ENCODE measurements at regions not wholly inside any gene's neighbourhood (a gene's known extent, or its start where the extent isn't known, plus 50 kb on each side); places are given as distances from the start of the nearest gene placed in this dataset.

DNA sequence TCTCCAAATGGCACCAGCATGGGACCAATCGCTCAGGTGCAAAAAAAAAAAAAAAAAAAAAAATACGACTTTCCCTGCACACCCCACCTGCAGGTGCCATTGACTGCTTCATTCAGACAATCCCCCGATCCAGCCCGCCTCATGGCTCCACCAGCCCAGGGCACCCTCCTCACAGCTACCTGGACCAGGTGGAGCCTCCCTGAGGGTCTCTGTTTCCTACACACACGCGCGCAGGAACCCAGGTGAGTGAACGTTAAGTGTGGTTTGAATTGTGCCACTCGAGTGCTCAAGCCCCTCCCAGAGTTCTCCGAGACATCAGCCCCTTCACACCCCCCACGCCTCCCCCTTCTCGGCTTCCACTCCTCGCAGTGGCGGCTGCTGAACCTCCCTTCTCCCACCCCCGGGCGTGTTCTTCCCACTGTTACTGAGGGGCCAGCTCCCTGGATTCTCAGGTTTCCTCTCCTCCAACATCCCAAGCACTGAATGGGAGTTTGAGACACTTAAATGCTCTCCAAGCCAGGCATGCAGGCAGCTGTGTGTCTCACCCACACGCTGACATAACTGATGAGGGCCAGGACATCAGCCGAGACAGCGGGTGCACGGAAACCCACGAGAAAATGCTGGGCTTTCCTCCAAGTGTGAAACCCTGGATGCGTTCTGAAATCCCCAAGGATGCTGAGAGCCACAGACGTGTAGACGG is 88.8 kb upstream of the SNTG2 start:
- no peak overlapping the region for H2AFZ ChIP-seq (ENCODE audit: insufficient read depth, low read length, poor library complexity)
- WGBS (ENCODE audit: extremely low coverage, insufficient coverage, insufficient read length), result no CpG with 5 or more reads among the region's 24 CpGs
- no peak overlapping the region for H3K27ac ChIP-seq (ENCODE audit: low read depth, low read length)
- no peaks in the 10 kb centered on the region for H3K27me3 ChIP-seq (ENCODE audit: insufficient read depth, low read length)
- no peaks in the 10 kb centered on the region for H3K79me2 ChIP-seq (ENCODE audit: control insufficient read depth, insufficient read depth, low read length, poor library complexity)
- peaks cover 2% of the 10 kb centered on the region for H3K9me3 ChIP-seq (ENCODE audit: insufficient read depth, low read depth, low read length)
- no peak overlapping the region for H2AK5ac ChIP-seq (ENCODE audit: low read length)
- no peak overlapping the region for H3K14ac ChIP-seq (ENCODE audit: low read length)
- H3K9ac ChIP-seq (ENCODE audit: low read length), result no peak overlapping the region
- H3K36me3 ChIP-seq (ENCODE audit: control insufficient read depth in 1 of 2, insufficient read depth in 2 of 2, low read length in 2 of 2), result no peaks in the 10 kb centered on the region
- no peak overlapping the region for H3K23ac ChIP-seq (ENCODE audit: low read length)
- H2BK120ac ChIP-seq (ENCODE audit: insufficient read depth, low read length, poor library complexity), result no peak overlapping the region
- no peak overlapping the region for H3K4ac ChIP-seq (ENCODE audit: low read depth, low read length)
- H2BK5ac ChIP-seq (ENCODE audit: low read depth, low read length, poor library complexity), result no peak overlapping the region
- H4K8ac ChIP-seq (ENCODE audit: low read depth, low read length), result no peak overlapping the region
- no peaks in the 10 kb centered on the region for H3K4me1 ChIP-seq (ENCODE audit: control insufficient read depth in 1 of 2, insufficient read depth in 2 of 2, low read length in 2 of 2)
- DNase-seq, result no peak
- H3K18ac ChIP-seq (ENCODE audit: low read length), result no peak overlapping the region
- H3K4me2 ChIP-seq (ENCODE audit: low read length), result no peak overlapping the region
- no peak overlapping the region for H4K12ac ChIP-seq (ENCODE audit: low read depth, low read length)
- no peak overlapping the region for H3K4me3 ChIP-seq (ENCODE audit: low read depth, low read length)
- H3K79me1 ChIP-seq (ENCODE audit: low read length), result no peaks in the 10 kb centered on the region
- no peak overlapping the region for H4K91ac ChIP-seq (ENCODE audit: low read depth, low read length)
- no peak overlapping the region for H2BK12ac ChIP-seq (ENCODE audit: low read length)

DNA sequence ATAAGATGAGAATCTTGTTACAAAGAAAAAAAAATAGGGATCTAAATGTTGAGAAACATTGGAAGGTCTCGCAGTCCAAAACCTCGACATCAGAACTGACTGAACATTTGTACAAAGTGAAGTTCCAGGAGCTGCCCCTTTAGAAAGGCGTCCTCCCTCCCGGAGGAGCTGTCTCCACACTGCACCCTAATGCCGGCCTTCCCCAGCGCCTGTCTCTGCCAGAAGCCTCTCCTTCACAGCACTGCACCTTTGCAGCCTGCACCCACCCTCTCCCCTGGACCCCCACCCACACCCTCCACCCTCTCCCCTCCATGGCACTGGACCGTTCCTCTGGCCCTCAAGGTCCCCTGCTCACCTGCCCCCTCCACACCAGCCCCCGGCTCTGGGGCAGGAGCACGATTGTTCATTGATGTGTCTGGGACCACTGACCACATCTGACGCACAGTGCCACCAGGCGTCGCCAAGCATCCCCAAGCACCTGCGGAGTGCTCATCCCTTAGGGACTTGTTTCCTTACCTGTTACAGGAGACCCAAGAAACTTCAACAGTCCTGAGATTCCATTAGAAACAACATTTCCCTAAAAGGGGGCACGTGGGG is 90.3 kb upstream of the SNTG2 start:
- no peak overlapping the region for H2AFZ ChIP-seq (ENCODE audit: insufficient read depth, low read length, poor library complexity)
- H3K4me3 ChIP-seq (ENCODE audit: low read depth, low read length), result no peak overlapping the region
- no peak overlapping the region for H2BK120ac ChIP-seq (ENCODE audit: insufficient read depth, low read length, poor library complexity)
- no peak overlapping the region for H2BK12ac ChIP-seq (ENCODE audit: low read length)
- peaks cover 3% of the 10 kb centered on the region for H3K9me3 ChIP-seq (ENCODE audit: insufficient read depth, low read depth, low read length)
- WGBS (ENCODE audit: extremely low coverage, insufficient coverage, insufficient read length), result no CpG with 5 or more reads among the region's 14 CpGs
- H4K8ac ChIP-seq (ENCODE audit: low read depth, low read length), result no peak overlapping the region
- no peaks in the 10 kb centered on the region for H3K79me2 ChIP-seq (ENCODE audit: control insufficient read depth, insufficient read depth, low read length, poor library complexity)
- H3K4me1 ChIP-seq (ENCODE audit: control insufficient read depth in 1 of 2, insufficient read depth in 2 of 2, low read length in 2 of 2), result no peaks in the 10 kb centered on the region
- H3K79me1 ChIP-seq (ENCODE audit: low read length), result no peaks in the 10 kb centered on the region
- no peaks in the 10 kb centered on the region for H3K36me3 ChIP-seq (ENCODE audit: control insufficient read depth in 1 of 2, insufficient read depth in 2 of 2, low read length in 2 of 2)
- H3K14ac ChIP-seq (ENCODE audit: low read length), result no peak overlapping the region
- H3K18ac ChIP-seq (ENCODE audit: low read length), result no peak overlapping the region
- no peak overlapping the region for H3K27ac ChIP-seq (ENCODE audit: low read depth, low read length)
- no peak overlapping the region for H3K23ac ChIP-seq (ENCODE audit: low read length)
- H3K27me3 ChIP-seq (ENCODE audit: insufficient read depth, low read length), result no peaks in the 10 kb centered on the region
- no peak overlapping the region for H3K4ac ChIP-seq (ENCODE audit: low read depth, low read length)
- H3K9ac ChIP-seq (ENCODE audit: low read length), result no peak overlapping the region
- no peak overlapping the region for H4K12ac ChIP-seq (ENCODE audit: low read depth, low read length)
- no peak overlapping the region for H2AK5ac ChIP-seq (ENCODE audit: low read length)
- H4K91ac ChIP-seq (ENCODE audit: low read depth, low read length), result no peak overlapping the region
- no peak overlapping the region for H3K4me2 ChIP-seq (ENCODE audit: low read length)
- no peak overlapping the region for H2BK5ac ChIP-seq (ENCODE audit: low read depth, low read length, poor library complexity)
- DNase-seq, result peak in 1 of 2 donors; percentile 40

DNA sequence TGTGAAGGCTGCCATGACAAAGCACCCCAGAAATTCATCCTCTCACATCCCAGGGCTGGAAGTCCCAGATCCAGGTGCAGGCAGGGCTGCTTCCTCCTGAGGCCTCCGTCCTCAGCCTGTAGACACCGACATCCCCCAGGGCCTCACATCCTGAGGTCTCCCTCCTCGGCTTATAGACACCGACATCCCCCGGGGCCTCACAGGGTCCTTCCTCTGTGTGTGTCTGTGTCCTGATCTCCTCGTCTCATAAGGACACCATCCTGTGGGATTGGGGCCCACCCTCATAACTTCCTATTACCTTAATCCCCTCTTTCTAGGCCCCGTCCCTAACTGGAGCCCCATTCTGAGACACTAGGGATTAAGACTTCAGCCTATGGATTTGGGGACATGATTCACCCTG is 92.0 kb upstream of the SNTG2 start:
- Histone ChIP-seq H2AFZ (ENCODE audit: insufficient read depth, low read length, poor library complexity) (no peak overlapping the region), H4K12ac (ENCODE audit: low read depth, low read length) (no peak overlapping the region), H3K36me3 (ENCODE audit: control insufficient read depth in 1 of 2, insufficient read depth in 2 of 2, low read length in 2 of 2) (no peaks in the 10 kb centered on the region), H3K4me1 (ENCODE audit: control insufficient read depth in 1 of 2, insufficient read depth in 2 of 2, low read length in 2 of 2) (no peaks in the 10 kb centered on the region), H4K91ac (ENCODE audit: low read depth, low read length) (no peak overlapping the region), H3K9me3 (ENCODE audit: insufficient read depth, low read depth, low read length) (peaks cover 3% of the 10 kb centered on the region), H3K79me2 (ENCODE audit: control insufficient read depth, insufficient read depth, low read length, poor library complexity) (no peaks in the 10 kb centered on the region), H3K27me3 (ENCODE audit: insufficient read depth, low read length) (no peaks in the 10 kb centered on the region), H3K18ac (ENCODE audit: low read length) (no peak overlapping the region), H2BK12ac (ENCODE audit: low read length) (no peak overlapping the region), H2BK5ac (ENCODE audit: low read depth, low read length, poor library complexity) (no peak overlapping the region), H3K23ac (ENCODE audit: low read length) (no peak overlapping the region), H3K9ac (ENCODE audit: low read length) (no peak overlapping the region), H2AK5ac (ENCODE audit: low read length) (no peak overlapping the region), H2BK120ac (ENCODE audit: insufficient read depth, low read length, poor library complexity) (no peak overlapping the region), H3K79me1 (ENCODE audit: low read length) (no peaks in the 10 kb centered on the region), H4K8ac (ENCODE audit: low read depth, low read length) (no peak overlapping the region), H3K27ac (ENCODE audit: low read depth, low read length) (no peak overlapping the region), H3K4me3 (ENCODE audit: low read depth, low read length) (no peak overlapping the region), H3K4me2 (ENCODE audit: low read length) (no peak overlapping the region), H3K14ac (ENCODE audit: low read length) (no peak overlapping the region), H3K4ac (ENCODE audit: low read depth, low read length) (no peak overlapping the region)
- DNase-seq, result no peak
- WGBS (ENCODE audit: extremely low coverage, insufficient coverage, insufficient read length), result no CpG with 5 or more reads among the region's 7 CpGs

DNA sequence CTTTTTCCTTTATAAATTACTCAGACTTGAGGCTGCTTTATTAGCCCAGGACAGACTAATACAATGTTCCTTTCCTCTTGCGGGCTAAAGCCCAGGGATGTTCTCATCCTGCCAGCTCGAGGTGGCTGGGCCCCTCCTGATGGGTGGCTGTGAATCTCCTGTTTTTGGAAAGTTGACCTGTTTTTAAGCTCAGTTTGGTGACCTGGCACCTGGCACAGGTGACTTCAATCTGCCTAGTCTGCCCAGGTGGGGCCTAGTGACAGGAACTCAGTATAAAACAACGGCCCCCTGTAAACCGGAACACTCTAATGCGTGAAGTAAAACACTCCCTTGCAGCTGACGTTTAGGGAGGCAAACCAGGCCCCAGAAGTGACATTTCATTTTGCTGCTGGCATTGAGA is 92.7 kb upstream of the SNTG2 start:
- no peak overlapping the region for H2AK5ac ChIP-seq (ENCODE audit: low read length)
- H2BK12ac ChIP-seq (ENCODE audit: low read length), result no peak overlapping the region
- no peak overlapping the region for H3K14ac ChIP-seq (ENCODE audit: low read length)
- H3K4me1 ChIP-seq (ENCODE audit: control insufficient read depth in 1 of 2, insufficient read depth in 2 of 2, low read length in 2 of 2), result no peaks in the 10 kb centered on the region
- no peak overlapping the region for H2BK5ac ChIP-seq (ENCODE audit: low read depth, low read length, poor library complexity)
- H3K79me2 ChIP-seq (ENCODE audit: control insufficient read depth, insufficient read depth, low read length, poor library complexity), result no peaks in the 10 kb centered on the region
- H3K36me3 ChIP-seq (ENCODE audit: control insufficient read depth in 1 of 2, insufficient read depth in 2 of 2, low read length in 2 of 2), result no peaks in the 10 kb centered on the region
- no peak overlapping the region for H3K23ac ChIP-seq (ENCODE audit: low read length)
- H4K8ac ChIP-seq (ENCODE audit: low read depth, low read length), result no peak overlapping the region
- no peak overlapping the region for H2AFZ ChIP-seq (ENCODE audit: insufficient read depth, low read length, poor library complexity)
- peak overlapping the region; percentile 25 for H3K9ac ChIP-seq (ENCODE audit: low read length)
- H3K9me3 ChIP-seq (ENCODE audit: insufficient read depth, low read depth, low read length), result peaks cover 3% of the 10 kb centered on the region
- no peak overlapping the region for H4K91ac ChIP-seq (ENCODE audit: low read depth, low read length)
- no peak overlapping the region for H4K12ac ChIP-seq (ENCODE audit: low read depth, low read length)
- no CpG with 5 or more reads among the region's 6 CpGs for WGBS (ENCODE audit: extremely low coverage, insufficient coverage, insufficient read length)
- no peak for DNase-seq
- no peaks in the 10 kb centered on the region for H3K27me3 ChIP-seq (ENCODE audit: insufficient read depth, low read length)
- no peak overlapping the region for H2BK120ac ChIP-seq (ENCODE audit: insufficient read depth, low read length, poor library complexity)
- H3K4me3 ChIP-seq (ENCODE audit: low read depth, low read length), result no peak overlapping the region
- no peak overlapping the region for H3K18ac ChIP-seq (ENCODE audit: low read length)
- no peak overlapping the region for H3K4ac ChIP-seq (ENCODE audit: low read depth, low read length)
- H3K27ac ChIP-seq (ENCODE audit: low read depth, low read length), result no peak overlapping the region
- no peaks in the 10 kb centered on the region for H3K79me1 ChIP-seq (ENCODE audit: low read length)
- no peak overlapping the region for H3K4me2 ChIP-seq (ENCODE audit: low read length)

All from trophoblast cell (in vitro differentiated cells and primary cell).